ENCODE measurements at regions not wholly inside any gene's neighbourhood (a gene's known extent, or its start where the extent isn't known, plus 50 kb on each side); places are given as distances from the start of the nearest gene placed in this dataset.

- TF ChIP-seq BMI1 (IDR thresholded peaks at IDR 0.05; ENCODE audit: low read length): no peak
- TF ChIP-seq TAF1 (IDR thresholded peaks at IDR 0.05; ENCODE audit: control insufficient read depth, extremely low read depth, insufficient read depth, low read length, severe bottlenecking): no peak
- TF ChIP-seq ZFP30 (CRISPR knock-in tag; IDR thresholded peaks at IDR 0.05; ENCODE audit: borderline replicate concordance): no peak
- no peak for TF ChIP-seq MAFK (IDR thresholded peaks at IDR 0.05; ENCODE audit: low read length)
These were observed 102.4 kb downstream of the RPL27A start (continued) for GRCh38 chr11:8784954-8785353.

DNA sequence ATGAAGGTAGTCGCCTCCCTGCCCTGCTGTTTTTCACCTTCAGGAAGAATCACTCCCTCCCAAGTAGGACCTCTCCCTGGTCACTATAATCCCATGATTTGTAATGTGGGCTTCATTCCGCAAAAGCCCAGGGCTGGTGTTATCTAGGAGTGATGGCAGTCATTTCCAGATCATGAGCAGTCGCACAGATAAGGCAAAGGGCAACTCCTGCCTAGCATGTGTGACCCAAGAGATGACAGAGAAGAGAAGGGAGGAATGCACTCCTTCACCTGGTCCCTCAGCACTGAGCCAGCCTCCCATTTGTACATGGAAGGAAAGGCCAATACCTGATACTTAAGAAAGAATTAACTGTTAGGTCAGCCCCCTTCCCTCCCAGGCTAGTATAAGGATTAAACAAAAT, 102.9 kb downstream of the RPL27A start:
- Histone ChIP-seq H2AFZ (ENCODE audit: low read depth, low read length) (no peak overlapping the region), H3K9ac (ENCODE audit: insufficient read depth in 1 of 2, low read depth in 2 of 2, low read length in 2 of 2) (no peak overlapping the region), H3K4me3 (no peak overlapping the region), H4K20me1 (replicated peaks; ENCODE audit: control insufficient read depth, insufficient read depth, low read length) (no peaks in the 10 kb centered on the region), H3K4me1 (replicated peaks in 1 of 2; ENCODE audit: control insufficient read depth in 2 of 2, insufficient read depth in 2 of 2, low read length in 2 of 2) (no peaks in the 10 kb centered on the region), H3K4me2 (ENCODE audit: insufficient read depth, low read length) (no peak overlapping the region), H3K27me3 (ENCODE audit: control insufficient read depth in 2 of 2, insufficient read depth in 2 of 2, low read length in 2 of 2) (peaks cover 9 to 24% of the 10 kb centered on the region in 2 experiments; a peak in 4 of 5 replicates), H3K79me2 (ENCODE audit: control insufficient read depth, insufficient read depth, low read length) (no peaks in the 10 kb centered on the region), H3K9me3 (replicated peaks; ENCODE audit: control insufficient read depth, insufficient read depth, low read depth, low read length) (no peaks in the 10 kb centered on the region), H3K27ac (ENCODE audit: extremely low read depth, low read depth, low read length) (no peak overlapping the region), H3K9me1 (ENCODE audit: control insufficient read depth, insufficient read depth, low read length) (no peaks in the 10 kb centered on the region), H3K36me3 (ENCODE audit: control insufficient read depth, insufficient read depth, low read length) (no peaks in the 10 kb centered on the region)
- intact Hi-C loops (cut with micrococcal nuclease): no loop called here
- BruUV-seq (replicated peaks): no TSS peak
- in situ Hi-C loops (cut with MboI): no loop called here
- ChIA-PET CTCF (ENCODE audit: low intra/inter-chr PET ratio) (no interaction called here), POLR2A (no interaction called here)
- no peak for TF ChIP-seq CBX8 (IDR thresholded peaks at IDR 0.05; ENCODE audit: borderline replicate concordance, extremely low read depth, low read depth, low read length, poor library complexity, severe bottlenecking)
- no peak for TF ChIP-seq ZNF511 (CRISPR knock-in tag; IDR thresholded peaks at IDR 0.05)
- TF ChIP-seq SRSF7 (optimal IDR thresholded peaks at IDR 0.05; ENCODE audit: low read depth, low read length): no peak
- TF ChIP-seq ESRRA (IDR thresholded peaks at IDR 0.05; ENCODE audit: borderline replicate concordance, low read depth): no peak
- no peak for TF ChIP-seq CXXC5 (CRISPR knock-in tag; IDR thresholded peaks at IDR 0.05)
- no peak for TF ChIP-seq TCF3 (CRISPR knock-in tag; IDR thresholded peaks at IDR 0.05)
- FAIRE-seq: no peak
- no peak for DNase-seq (ENCODE audit: extremely low read depth in 1 of 4, low spot score in 3 of 4)
- ATAC-seq: no peak
- 3% methylated on average over 3 of the region's 3 CpGs for WGBS (ENCODE audit: insufficient coverage, low coverage, missing lambda C conversion rate)

Data from K562 (cell line).